ENCODE measurements at regions not wholly inside any gene's neighbourhood (a gene's known extent, or its start where the extent isn't known, plus 50 kb on each side); places are given as distances from the start of the nearest gene placed in this dataset.
"Not testable (repeated sequence)": the region's sequence is repeated elsewhere in the genome, so short reads cannot be mapped to it uniquely, and the experiment has no call there.

DNA sequence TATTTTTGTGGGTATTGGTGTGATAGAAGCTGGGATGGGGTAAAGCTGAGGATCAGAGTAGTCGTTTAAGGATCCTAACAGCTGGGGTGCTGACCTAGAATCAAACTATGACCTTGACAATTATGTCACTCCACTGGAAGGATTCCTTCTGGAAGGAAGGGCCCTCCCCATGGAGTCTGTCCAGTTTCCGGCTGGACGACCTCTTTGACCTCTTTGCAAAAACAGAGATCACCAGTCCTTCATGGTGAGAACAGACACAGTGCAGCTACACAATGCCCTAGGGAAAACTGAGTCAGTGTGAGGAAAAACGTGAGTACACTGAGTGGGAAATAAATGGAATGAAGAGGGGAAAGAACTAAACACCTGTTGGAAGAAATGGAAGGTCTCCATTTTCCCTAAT is 445.6 kb downstream of the MAT2B start:
- DNase-seq (ENCODE audit: low read depth): no peak
- H3K4me3 ChIP-seq (ENCODE audit: low read depth, low read length): no peak overlapping the region
- TF ChIP-seq, protein P1, sequence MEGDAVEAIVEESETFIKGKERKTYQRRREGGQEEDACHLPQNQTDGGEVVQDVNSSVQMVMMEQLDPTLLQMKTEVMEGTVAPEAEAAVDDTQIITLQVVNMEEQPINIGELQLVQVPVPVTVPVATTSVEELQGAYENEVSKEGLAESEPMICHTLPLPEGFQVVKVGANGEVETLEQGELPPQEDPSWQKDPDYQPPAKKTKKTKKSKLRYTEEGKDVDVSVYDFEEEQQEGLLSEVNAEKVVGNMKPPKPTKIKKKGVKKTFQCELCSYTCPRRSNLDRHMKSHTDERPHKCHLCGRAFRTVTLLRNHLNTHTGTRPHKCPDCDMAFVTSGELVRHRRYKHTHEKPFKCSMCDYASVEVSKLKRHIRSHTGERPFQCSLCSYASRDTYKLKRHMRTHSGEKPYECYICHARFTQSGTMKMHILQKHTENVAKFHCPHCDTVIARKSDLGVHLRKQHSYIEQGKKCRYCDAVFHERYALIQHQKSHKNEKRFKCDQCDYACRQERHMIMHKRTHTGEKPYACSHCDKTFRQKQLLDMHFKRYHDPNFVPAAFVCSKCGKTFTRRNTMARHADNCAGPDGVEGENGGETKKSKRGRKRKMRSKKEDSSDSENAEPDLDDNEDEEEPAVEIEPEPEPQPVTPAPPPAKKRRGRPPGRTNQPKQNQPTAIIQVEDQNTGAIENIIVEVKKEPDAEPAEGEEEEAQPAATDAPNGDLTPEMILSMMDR (IDR thresholded peaks at IDR 0.05; ENCODE audit: low read depth, low read length, missing control alignments): no peak
- in situ Hi-C loops (cut with HindIII; ENCODE audit: low sequenced_read_pairs): no loop called here

DNA sequence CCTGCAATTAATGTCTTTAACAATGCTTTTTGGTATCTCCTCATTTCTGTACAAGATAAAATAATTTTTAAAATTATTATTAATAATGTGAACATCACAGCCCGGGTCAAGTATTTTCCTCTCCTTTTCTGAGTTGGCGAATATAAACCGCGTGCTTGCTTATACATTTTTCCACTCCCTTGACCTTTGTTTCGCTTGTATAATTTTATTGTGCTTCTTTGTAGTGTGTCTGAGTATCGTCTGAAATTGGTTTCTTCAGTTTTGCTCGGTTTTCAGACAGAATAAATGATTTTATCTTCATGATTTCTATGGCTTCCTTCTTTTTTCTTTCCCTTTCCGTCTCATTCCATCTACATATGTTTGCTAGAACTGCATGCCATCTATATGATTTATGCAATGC is 448.5 kb downstream of the MAT2B start:
- TF ChIP-seq, protein P1 (IDR thresholded peaks at IDR 0.05; ENCODE audit: low read depth, low read length, missing control alignments): no peak
- in situ Hi-C loops (cut with HindIII; ENCODE audit: low sequenced_read_pairs): no loop called here
- no peak for DNase-seq (ENCODE audit: low read depth)
- H3K4me3 ChIP-seq (ENCODE audit: low read depth, low read length): no peak overlapping the region

DNA sequence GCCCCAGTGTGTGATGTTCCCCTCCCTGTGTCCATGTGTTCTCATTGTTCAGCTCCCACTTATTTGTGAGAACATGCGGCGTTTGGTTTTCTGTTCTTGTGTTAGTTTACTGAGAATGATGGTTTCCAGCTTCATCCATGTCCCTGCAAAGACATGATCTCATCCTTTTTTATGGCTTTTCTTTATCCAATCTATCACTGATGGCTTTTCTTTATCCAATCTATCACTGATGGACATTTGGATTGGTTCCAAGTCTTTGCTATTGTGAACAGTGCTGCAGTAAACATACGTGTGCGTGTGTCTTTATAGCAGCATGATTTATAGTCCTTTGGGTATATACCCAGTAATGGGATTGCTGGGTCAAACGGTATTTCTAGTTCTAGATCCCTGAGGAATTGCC is 455.8 kb downstream of the MAT2B start:
- in situ Hi-C loops (cut with HindIII; ENCODE audit: low sequenced_read_pairs); H3K4me3 ChIP-seq (ENCODE audit: low read depth, low read length); DNase-seq (ENCODE audit: low read depth): not testable (repeated sequence)

DNA sequence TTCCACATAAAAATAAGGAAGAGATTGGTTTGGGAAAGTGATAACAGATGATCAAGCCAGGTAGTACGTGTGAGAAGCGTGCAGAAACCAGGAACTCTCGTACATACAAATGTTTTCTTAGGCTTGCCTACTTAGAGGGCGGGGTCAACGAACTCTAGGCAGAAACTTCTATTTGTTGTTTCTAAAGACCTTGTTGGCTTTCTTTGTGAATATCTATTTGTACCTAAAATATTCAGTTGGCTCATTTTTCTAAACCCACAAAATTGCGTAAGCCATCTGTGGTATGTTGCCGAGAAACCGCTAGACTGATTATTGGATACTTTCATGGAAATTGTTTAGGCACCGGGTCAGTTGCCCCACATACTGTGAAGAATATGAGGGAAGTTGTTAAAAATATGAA is 458.5 kb downstream of the MAT2B start:
- TF ChIP-seq, protein P1 (IDR thresholded peaks at IDR 0.05; ENCODE audit: low read depth, low read length, missing control alignments): no peak
- H3K4me3 ChIP-seq (ENCODE audit: low read depth, low read length): no peak overlapping the region
- in situ Hi-C loops (cut with HindIII; ENCODE audit: low sequenced_read_pairs): no loop called here
- peak; percentile 19 for DNase-seq (ENCODE audit: low read depth)

DNA sequence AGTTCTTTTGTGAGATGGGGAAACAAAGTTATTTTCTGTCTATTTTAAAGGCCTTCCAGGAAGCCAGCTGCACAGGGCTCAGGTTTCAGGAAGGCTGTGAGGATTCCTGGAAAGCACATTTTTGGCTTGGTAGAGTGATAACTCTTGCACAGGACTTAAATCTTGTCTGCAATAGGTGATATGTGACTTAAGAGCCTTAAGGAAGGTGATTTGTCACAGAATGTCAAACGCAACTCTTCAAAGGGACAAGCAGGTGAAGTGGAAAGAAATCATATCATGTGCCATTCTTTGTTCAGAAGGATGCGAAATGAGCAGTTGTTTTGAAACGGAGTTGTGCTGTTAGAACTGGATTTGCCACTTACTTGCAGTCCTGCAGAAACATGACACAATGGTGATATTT is 459.3 kb downstream of the MAT2B start:
- no peak for DNase-seq (ENCODE audit: low read depth)
- TF ChIP-seq, protein P1 (IDR thresholded peaks at IDR 0.05; ENCODE audit: low read depth, low read length, missing control alignments): no peak
- in situ Hi-C loops (cut with HindIII; ENCODE audit: low sequenced_read_pairs): no loop called here

DNA sequence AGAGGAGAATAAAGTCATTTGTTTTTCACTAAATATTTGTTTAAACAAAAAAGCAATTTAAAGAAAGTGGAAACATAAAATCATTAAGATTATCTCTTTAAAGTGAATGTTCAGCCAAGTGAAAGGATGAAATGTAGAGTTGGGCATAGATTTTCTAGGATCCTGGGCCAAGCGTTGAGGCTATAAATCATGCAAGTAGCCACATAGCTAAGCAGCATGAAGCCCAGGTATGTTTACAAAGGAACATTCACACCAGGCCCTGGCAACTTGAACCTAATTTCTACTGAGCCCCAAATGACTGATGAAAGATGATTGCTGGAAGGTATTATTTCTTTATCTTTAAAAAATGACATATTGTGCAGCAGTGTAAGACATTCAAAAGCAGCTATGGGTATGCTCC is 461.8 kb downstream of the MAT2B start:
- in situ Hi-C loops (cut with HindIII; ENCODE audit: low sequenced_read_pairs): no loop called here
- H3K4me3 ChIP-seq (ENCODE audit: low read depth, low read length): no peak overlapping the region
- no peak for DNase-seq (ENCODE audit: low read depth)
- TF ChIP-seq, protein P1 (IDR thresholded peaks at IDR 0.05; ENCODE audit: low read depth, low read length, missing control alignments): no peak

More for the DNA sequence above, 459.3 kb downstream of the MAT2B start:
- H3K4me3 ChIP-seq (ENCODE audit: low read depth, low read length): no peak overlapping the region

DNA sequence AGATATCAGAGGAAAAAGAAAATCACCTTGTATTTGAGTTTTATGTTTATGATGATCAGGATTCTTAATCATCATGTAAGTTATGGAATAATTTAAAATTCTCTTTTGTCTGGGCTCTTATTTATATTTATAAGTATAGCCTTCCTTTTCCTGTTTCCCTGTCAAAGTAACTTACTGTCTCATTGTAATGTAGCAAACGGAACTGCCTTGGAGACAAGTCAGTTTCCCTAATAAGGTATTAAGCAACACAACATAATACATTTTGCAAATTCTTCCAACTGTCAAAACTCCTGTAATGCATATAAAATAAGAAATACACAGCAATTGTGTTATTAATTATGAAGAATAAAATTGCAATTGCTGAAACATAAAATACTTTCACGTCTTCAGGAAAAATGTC is 463.2 kb downstream of the MAT2B start:
- DNase-seq (ENCODE audit: low read depth): no peak
- in situ Hi-C loops (cut with HindIII; ENCODE audit: low sequenced_read_pairs): no loop called here
- H3K4me3 ChIP-seq (ENCODE audit: low read depth, low read length): no peak overlapping the region
- TF ChIP-seq, protein P1 (IDR thresholded peaks at IDR 0.05; ENCODE audit: low read depth, low read length, missing control alignments): no peak

Measured in astrocyte of the cerebellum (primary cell).